Dermis microvascular lymphatic vessel endothelial cell (primary cell): ENCODE measurements at regions not wholly inside any gene's neighbourhood (a gene's known extent, or its start where the extent isn't known, plus 50 kb on each side); places are given as distances from the start of the nearest gene placed in this dataset.
A peak's percentile ranks its signal among the peaks of the same experiment; 100 is the strongest.

ENCODE experiments used
- DNase-seq, 2 donors: peaks; one replicate each; pipeline versions ENCODE4 v3.0.0 to v3.0.0-alpha.2; 2010; ENCODE audit warnings: low read depth in 2 of 2

GRCh38 chr1:209491897-209492296 is 91.6 kb upstream of the CAMK1G start:
- DNase-seq = no peak

GRCh38 chr1:209493559-209493958 is 90.0 kb upstream of the CAMK1G start:
- DNase-seq = no peak

GRCh38 chr1:209497729-209498128 is 85.8 kb upstream of the CAMK1G start:
- no peak for DNase-seq

GRCh38 chr1:209500993-209501392 is 82.5 kb upstream of the CAMK1G start:
- no peak for DNase-seq

GRCh38 chr1:209503196-209503595 is 80.3 kb upstream of the CAMK1G start:
- DNase-seq = no peak

- no peak for DNase-seq
Observed at GRCh38 chr1:209504571-209504970, 78.9 kb upstream of the CAMK1G start.

- no peak for DNase-seq
Observed at GRCh38 chr1:209505044-209505443, 78.5 kb upstream of the CAMK1G start.

GRCh38 chr1:209506101-209506500 is 77.4 kb upstream of the CAMK1G start:
- DNase-seq = no peak

- no peak for DNase-seq
Observed at GRCh38 chr1:209509039-209509438, 74.5 kb upstream of the CAMK1G start.

- DNase-seq = no peak
Observed at GRCh38 chr1:209510063-209510462, 73.5 kb upstream of the CAMK1G start.

GRCh38 chr1:209511169-209511568 is 72.3 kb upstream of the CAMK1G start:
- DNase-seq = no peak

GRCh38 chr1:209512821-209513220 is 70.7 kb upstream of the CAMK1G start:
- no peak for DNase-seq

- DNase-seq = peak in 1 of 2 donors; percentile 30
Observed at GRCh38 chr1:209513226-209513625, 70.3 kb upstream of the CAMK1G start.

GRCh38 chr1:209516771-209517680 is 66.5 kb upstream of the CAMK1G start:
- no peak for DNase-seq

GRCh38 chr1:209517681-209518050 is 65.8 kb upstream of the CAMK1G start:
- no peak for DNase-seq

GRCh38 chr1:209519786-209520185 is 63.7 kb upstream of the CAMK1G start:
- no peak for DNase-seq

GRCh38 chr1:209522826-209523225 is 60.7 kb upstream of the CAMK1G start:
- DNase-seq = no peak

- no peak for DNase-seq
Observed at GRCh38 chr1:209526137-209526536, 57.4 kb upstream of the CAMK1G start.

GRCh38 chr1:209527372-209527771 is 56.1 kb upstream of the CAMK1G start:
- no peak for DNase-seq

GRCh38 chr1:209527993-209528717 is 55.4 kb upstream of the CAMK1G start:
- DNase-seq = no peak

- DNase-seq = no peak
Observed at GRCh38 chr1:209529233-209529632, 54.3 kb upstream of the CAMK1G start.

GRCh38 chr1:209531006-209531405 is 52.5 kb upstream of the CAMK1G start:
- DNase-seq = no peak

GRCh38 chr1:209531549-209531948 is 52.0 kb upstream of the CAMK1G start:
- DNase-seq = no peak
